Lower lobe of right lung (tissue), 2 donors: ENCODE measurements at regions not wholly inside any gene's neighbourhood (a gene's known extent, or its start where the extent isn't known, plus 50 kb on each side); places are given as distances from the start of the nearest gene placed in this dataset.

Source experiments
- ATAC-seq, 2 donors: fragments of 200-7000 bp; cut with Tn5 transposase; one replicate each; pipeline ENCODE4 v1.9.1; 2020 to 2022; ENCODE audit warnings: mild to moderate bottlenecking in 2 of 2, moderate library complexity in 2 of 2
- DNase-seq: peaks from one replicate; pipeline ENCODE4 v3.0.0-alpha.2; 2020
- H3K27ac ChIP-seq: fragments of 200-600 bp; one replicate; pipeline ENCODE4 v1.8.0; 2022
- H3K27me3 ChIP-seq: fragments of 200-600 bp; one replicate; pipeline ENCODE4 v1.8.0; 2022; ENCODE audit warnings: low read depth
- H3K36me3 ChIP-seq: fragments of 200-600 bp; one replicate; pipeline ENCODE4 v1.8.0; 2022; ENCODE audit warnings: mild to moderate bottlenecking
- H3K4me1 ChIP-seq: fragments of 200-600 bp; one replicate; pipeline ENCODE4 v1.8.0; 2022
- H3K4me3 ChIP-seq: fragments of 200-600 bp; one replicate; pipeline ENCODE4 v1.8.0; 2022; ENCODE audit warnings: mild to moderate bottlenecking
- H3K9me3 ChIP-seq: fragments of 200-600 bp; one replicate; pipeline ENCODE4 v1.8.0; 2022
- CTCF ChIP-seq: fragments of 200-600 bp; IDR thresholded peaks from one replicate; pipeline ENCODE4 v1.8.0; 2022; ENCODE audit warnings: antibody characterized with exemption, mild to moderate bottlenecking
- intact Hi-C: fragments of 100-400 bp; cut with DNase I; formaldehyde crosslinking; loops from one replicate; pipeline ENCODE4 v1.11.0; 2022
- donor health status: DM: no; HTN: yes; CAD: no; lungs with severe emphysema.

GRCh38 chr12:124368421-124369032 lies 73.6 kb downstream of the RFLNA start:
- Histone ChIP-seq H3K36me3 (peaks cover 76% of the 10 kb centered on the region), H3K27ac (peak overlapping the region; percentile 92), H3K27me3 (no peaks in the 10 kb centered on the region), H3K9me3 (no peaks in the 10 kb centered on the region), H3K4me3 (no peak overlapping the region), H3K4me1 (peaks cover 41% of the 10 kb centered on the region)
- no peak for TF ChIP-seq CTCF
- ATAC-seq (no peak), DNase-seq (no peak)
- intact Hi-C loops: no loop called here

- intact Hi-C loops: no loop called here
- ATAC-seq: no peak
- Histone ChIP-seq H3K4me1 (peaks cover 41% of the 10 kb centered on the region), H3K9me3 (no peaks in the 10 kb centered on the region), H3K4me3 (no peak overlapping the region), H3K27ac (no peak overlapping the region), H3K27me3 (no peaks in the 10 kb centered on the region), H3K36me3 (peaks cover 75% of the 10 kb centered on the region)
- no peak for DNase-seq
- no peak for TF ChIP-seq CTCF
Measured at GRCh38 chr12:124365726-124366430, 71.0 kb downstream of the RFLNA start.
